SU-DHL-6 (cell line): ENCODE measurements at regions not wholly inside any gene's neighbourhood (a gene's known extent, or its start where the extent isn't known, plus 50 kb on each side); places are given as distances from the start of the nearest gene placed in this dataset.
"Not testable (repeated sequence)": the region's sequence is repeated elsewhere in the genome, so short reads cannot be mapped to it uniquely, and the experiment has no call there.

Experiments used
- H2AFZ ChIP-seq: fragments of 200-600 bp; sonication (generic); 2 replicates; pipeline ENCODE4 v1.6.1; 2014; ENCODE audit warnings: low read depth, mild to moderate bottlenecking, moderate library complexity, mixed read lengths, antibody characterized with exemption, low read length; ENCODE audit not compliant: severe bottlenecking
- H3F3A ChIP-seq: fragments of 200-600 bp; shearing (Covaris generic); 2 replicates; pipeline ENCODE4 v1.6.0; 2016; ENCODE audit warnings: antibody characterized with exemption, mild to moderate bottlenecking; ENCODE audit not compliant: insufficient read depth
- H3K27ac ChIP-seq: fragments of 200-600 bp; sonication (generic); 2 replicates; pipeline ENCODE4 v1.5.1; 2016; ENCODE audit warnings: low read depth, mild to moderate bottlenecking, low read length, moderate library complexity, mixed read lengths
- H3K27me3 ChIP-seq: fragments of 200-600 bp; sonication (generic), shearing (Covaris generic); 2 replicates; pipeline ENCODE4 v1.6.0; 2014; ENCODE audit warnings: mild to moderate bottlenecking, low read length
- H3K36me3 ChIP-seq: fragments of 200-600 bp; sonication (generic); 2 replicates; pipeline ENCODE4 v1.6.1; 2014; ENCODE audit warnings: mild to moderate bottlenecking, low read length, mixed read lengths
- H3K4me2 ChIP-seq: fragments of 300-600, 200-600 bp; shearing (Covaris generic), sonication (generic); 2 replicates; pipeline ENCODE4 v1.6.0; 2014; ENCODE audit warnings: low read length, low read depth, mild to moderate bottlenecking; ENCODE audit not compliant: poor library complexity, severe bottlenecking
- H3K4me3 ChIP-seq: fragments of 200-600 bp; sonication (generic); 2 replicates; pipeline ENCODE4 v1.5.1; 2014; ENCODE audit warnings: antibody characterized with exemption, low read length, mild to moderate bottlenecking, mixed read lengths; ENCODE audit not compliant: insufficient read depth, poor library complexity, severe bottlenecking
- H3K79me2 ChIP-seq: fragments of 200-600 bp; sonication (generic); 2 replicates; pipeline ENCODE4 v1.6.1; 2014; ENCODE audit warnings: mild to moderate bottlenecking, low read length, moderate library complexity; ENCODE audit not compliant: insufficient read depth
- H3K9ac ChIP-seq: fragments of 200-600 bp; sonication (generic); 2 replicates; pipeline ENCODE4 v1.7.0; 2014; ENCODE audit warnings: mild to moderate bottlenecking, low read length
- H3K9me2 ChIP-seq: fragments of 200-600 bp; sonication (generic); replicated peaks from 2 replicates; pipeline ENCODE4 v1.6.1; 2014; ENCODE audit warnings: low read length; ENCODE audit not compliant: insufficient read depth
- H3K9me3 ChIP-seq: fragments of 200-600 bp; sonication (generic); 2 replicates; pipeline ENCODE4 v1.6.1; 2014; ENCODE audit warnings: low read length, mixed read lengths; ENCODE audit not compliant: insufficient read depth
- H4K20me1 ChIP-seq: fragments of 200-600 bp; sonication (generic); 2 replicates; pipeline ENCODE4 v1.6.1; 2014; ENCODE audit warnings: low read depth, mild to moderate bottlenecking, antibody characterized with exemption, low read length, moderate library complexity, mixed read lengths
- EZH2phosphoT487 ChIP-seq: fragments of 200-600 bp; sonication (generic), shearing (Covaris generic); conservative IDR thresholded peaks from 2 replicates; pipeline ENCODE4 v1.6.1; 2018; ENCODE audit warnings: mild to moderate bottlenecking, antibody characterized with exemption, low read length, moderate library complexity, mixed read lengths
- TF ChIP-seq, protein P1 (sequence below): fragments of 200-600 bp; sonication (generic); IDR thresholded peaks from one replicate; pipeline ENCODE4 v1.5.1; 2017; ENCODE audit warnings: antibody characterized with exemption, mild to moderate bottlenecking, low read length, moderate library complexity; ENCODE audit not compliant: insufficient read depth, poor library complexity, severe bottlenecking

DNA sequence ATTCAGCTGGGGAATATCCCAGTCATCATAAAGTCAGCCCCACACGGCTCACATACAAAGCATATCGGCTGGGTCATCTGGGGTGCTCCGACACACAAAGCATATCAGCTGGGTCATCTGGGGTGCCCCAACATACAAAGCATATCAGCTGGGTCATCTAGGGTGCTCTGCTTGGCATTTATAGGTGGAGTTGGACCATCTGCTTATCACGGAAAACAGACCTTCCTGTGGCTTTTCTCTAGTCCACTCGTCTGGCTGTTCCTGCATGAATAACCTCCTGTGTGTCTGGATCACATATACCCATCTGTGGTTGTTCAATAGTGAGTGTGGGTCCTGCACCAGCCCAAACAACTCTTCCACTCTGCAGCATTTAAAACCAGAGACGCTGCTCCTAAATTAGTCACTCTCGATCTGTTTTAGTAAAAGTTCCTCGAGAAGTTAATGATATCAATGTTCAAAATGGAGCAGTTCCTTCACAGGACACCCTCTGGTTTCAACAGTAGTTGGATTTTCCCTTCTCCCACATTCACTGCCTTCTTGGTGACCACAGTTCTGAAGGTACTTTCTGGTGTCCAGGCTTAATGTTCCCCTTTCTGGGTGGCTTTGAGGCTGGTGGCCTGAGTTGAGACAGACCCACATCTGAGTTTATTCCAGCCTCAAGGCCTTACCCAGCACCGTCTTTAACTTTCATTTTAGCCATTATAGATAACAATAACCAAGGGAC, 70.0 kb upstream of the FRG1 start:
- no peak overlapping the region for H3K9ac ChIP-seq
- TF ChIP-seq EZH2phosphoT487, result no peak
- TF ChIP-seq, protein P1, sequence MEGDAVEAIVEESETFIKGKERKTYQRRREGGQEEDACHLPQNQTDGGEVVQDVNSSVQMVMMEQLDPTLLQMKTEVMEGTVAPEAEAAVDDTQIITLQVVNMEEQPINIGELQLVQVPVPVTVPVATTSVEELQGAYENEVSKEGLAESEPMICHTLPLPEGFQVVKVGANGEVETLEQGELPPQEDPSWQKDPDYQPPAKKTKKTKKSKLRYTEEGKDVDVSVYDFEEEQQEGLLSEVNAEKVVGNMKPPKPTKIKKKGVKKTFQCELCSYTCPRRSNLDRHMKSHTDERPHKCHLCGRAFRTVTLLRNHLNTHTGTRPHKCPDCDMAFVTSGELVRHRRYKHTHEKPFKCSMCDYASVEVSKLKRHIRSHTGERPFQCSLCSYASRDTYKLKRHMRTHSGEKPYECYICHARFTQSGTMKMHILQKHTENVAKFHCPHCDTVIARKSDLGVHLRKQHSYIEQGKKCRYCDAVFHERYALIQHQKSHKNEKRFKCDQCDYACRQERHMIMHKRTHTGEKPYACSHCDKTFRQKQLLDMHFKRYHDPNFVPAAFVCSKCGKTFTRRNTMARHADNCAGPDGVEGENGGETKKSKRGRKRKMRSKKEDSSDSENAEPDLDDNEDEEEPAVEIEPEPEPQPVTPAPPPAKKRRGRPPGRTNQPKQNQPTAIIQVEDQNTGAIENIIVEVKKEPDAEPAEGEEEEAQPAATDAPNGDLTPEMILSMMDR, result no peak
- H3K27ac ChIP-seq, result no peak overlapping the region
- no peaks in the 10 kb centered on the region for H3F3A ChIP-seq
- no peaks in the 10 kb centered on the region for H4K20me1 ChIP-seq
- H3K9me2 ChIP-seq, result no peaks in the 10 kb centered on the region
- no peak overlapping the region for H3K4me2 ChIP-seq
- no peaks in the 10 kb centered on the region for H3K27me3 ChIP-seq
- H3K4me3 ChIP-seq, result no peak overlapping the region
- no peak overlapping the region for H2AFZ ChIP-seq
- H3K36me3 ChIP-seq, result no peaks in the 10 kb centered on the region
- H3K79me2 ChIP-seq, result no peaks in the 10 kb centered on the region
- H3K9me3 ChIP-seq, result no peaks in the 10 kb centered on the region

DNA sequence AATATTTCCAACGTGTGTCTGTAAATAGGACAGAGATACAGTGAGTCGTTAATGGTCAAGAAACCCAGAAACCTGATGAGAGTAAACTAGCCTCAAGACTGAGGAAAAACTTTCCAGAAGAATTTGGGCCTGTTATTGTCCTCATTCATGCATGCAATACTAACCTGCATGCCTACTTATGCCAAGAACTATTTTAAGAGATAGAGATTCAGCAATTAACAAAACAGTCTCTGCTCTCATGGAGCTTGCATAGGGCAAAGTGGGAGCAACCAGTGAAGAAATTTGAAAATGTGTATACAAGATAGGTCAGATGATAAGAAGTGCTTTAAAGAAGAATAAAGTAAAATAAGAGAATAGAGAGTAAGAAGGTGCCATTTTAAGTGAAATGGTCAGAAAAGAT, 66.1 kb upstream of the FRG1 start:
- H4K20me1 ChIP-seq, result no peaks in the 10 kb centered on the region
- H3F3A ChIP-seq, result no peaks in the 10 kb centered on the region
- H2AFZ ChIP-seq, result no peak overlapping the region
- H3K9me3 ChIP-seq, result no peaks in the 10 kb centered on the region
- no peaks in the 10 kb centered on the region for H3K9me2 ChIP-seq
- no peaks in the 10 kb centered on the region for H3K27me3 ChIP-seq
- no peak overlapping the region for H3K27ac ChIP-seq
- no peak for TF ChIP-seq EZH2phosphoT487
- TF ChIP-seq, protein P1, result no peak
- H3K36me3 ChIP-seq, result no peaks in the 10 kb centered on the region
- H3K4me2 ChIP-seq, result no peak overlapping the region
- H3K79me2 ChIP-seq, result no peaks in the 10 kb centered on the region
- no peak overlapping the region for H3K9ac ChIP-seq
- H3K4me3 ChIP-seq, result no peak overlapping the region

DNA sequence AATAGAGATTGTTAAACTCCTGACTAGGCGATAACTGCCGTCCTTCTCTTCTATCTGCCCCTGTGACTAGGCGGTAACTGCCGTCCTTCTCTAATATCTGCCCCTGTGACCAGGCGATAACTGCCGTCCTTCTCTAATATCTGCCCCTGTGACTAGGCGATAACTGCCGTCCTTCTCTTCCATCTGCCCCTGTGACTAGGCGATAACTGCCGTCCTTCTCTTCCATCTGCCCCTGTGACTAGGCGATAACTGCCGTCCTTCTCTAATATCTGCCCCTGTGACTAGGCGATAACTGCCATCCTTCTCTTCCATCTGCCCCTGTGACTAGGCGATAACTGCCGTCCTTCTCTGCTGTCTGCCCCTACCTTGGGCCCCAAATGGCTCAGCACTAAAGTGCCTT, 59.5 kb upstream of the FRG1 start:
- not testable (repeated sequence) for H3K9me2 ChIP-seq, H3K79me2 ChIP-seq, H3F3A ChIP-seq, H3K27me3 ChIP-seq, H4K20me1 ChIP-seq, H3K4me2 ChIP-seq, H3K36me3 ChIP-seq, H3K9ac ChIP-seq, H3K9me3 ChIP-seq, H3K4me3 ChIP-seq, H2AFZ ChIP-seq, H3K27ac ChIP-seq

DNA sequence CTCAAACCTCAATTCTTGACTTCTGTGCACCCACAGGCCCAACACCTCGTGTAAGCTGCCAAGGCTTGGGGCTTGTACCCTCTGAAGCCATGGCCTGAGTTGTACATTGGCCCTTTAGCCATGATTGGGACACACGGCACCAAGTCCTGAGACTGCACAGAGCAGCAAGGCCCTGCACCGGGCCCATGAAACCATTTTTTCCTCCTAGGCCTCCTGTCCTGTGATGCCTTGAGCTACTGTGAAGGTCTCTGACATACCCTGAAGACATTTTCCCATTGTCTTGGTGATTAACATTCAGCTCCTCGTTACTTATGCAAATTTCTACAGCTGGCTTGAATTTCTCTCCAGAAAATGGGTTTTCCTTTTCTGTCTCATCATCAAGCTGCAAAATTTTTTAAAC, 52.3 kb upstream of the FRG1 start:
- H4K20me1 ChIP-seq, H3F3A ChIP-seq, H3K79me2 ChIP-seq, H2AFZ ChIP-seq, H3K9ac ChIP-seq, H3K4me3 ChIP-seq, H3K9me3 ChIP-seq, H3K27me3 ChIP-seq, H3K9me2 ChIP-seq, H3K4me2 ChIP-seq, H3K27ac ChIP-seq, H3K36me3 ChIP-seq: not testable (repeated sequence)
